Mesenchymal stem cell (in vitro differentiated cells and primary cell): ENCODE measurements at regions not wholly inside any gene's neighbourhood (a gene's known extent, or its start where the extent isn't known, plus 50 kb on each side); places are given as distances from the start of the nearest gene placed in this dataset.

Experiments used
- DNase-seq: peaks from one replicate; pipeline ENCODE4 v3.0.0-alpha.2; 2013
- H2AFZ ChIP-seq: one replicate; pipeline ENCODE4 v1.6.1; 2013; ENCODE audit warnings: low read depth, mild to moderate bottlenecking, control low read depth, inconsistent platforms, low read length, moderate library complexity
- H2AK5ac ChIP-seq: 2 replicates; pipeline ENCODE4 v1.6.1; 2013; ENCODE audit warnings: low read length, moderate library complexity, mild to moderate bottlenecking, inconsistent platforms; ENCODE audit not compliant: severe bottlenecking
- H2BK120ac ChIP-seq: one replicate; pipeline ENCODE4 v1.6.1; 2013; ENCODE audit warnings: low read depth, mild to moderate bottlenecking, inconsistent platforms, low read length, moderate library complexity
- H2BK12ac ChIP-seq, 2 experiments: one replicate each; pipeline ENCODE4 v1.6.1; 2013; ENCODE audit warnings: inconsistent platforms in 2 of 2, low read length in 2 of 2, mild to moderate bottlenecking in 2 of 2, moderate library complexity in 2 of 2, control low read depth in 1 of 2
- H2BK15ac ChIP-seq: one replicate; pipeline ENCODE4 v1.6.1; 2013; ENCODE audit warnings: mild to moderate bottlenecking, low read depth, inconsistent platforms; ENCODE audit not compliant: poor library complexity, severe bottlenecking
- H2BK5ac ChIP-seq: 2 replicates; pipeline ENCODE4 v1.6.1; 2013; ENCODE audit warnings: low read depth, mild to moderate bottlenecking, low read length, control low read depth, inconsistent platforms; ENCODE audit not compliant: poor library complexity, severe bottlenecking
- H3K14ac ChIP-seq, 2 experiments: one replicate each; pipeline ENCODE4 v1.6.1; 2013; ENCODE audit warnings: inconsistent platforms in 2 of 2, low read length in 2 of 2, control low read depth in 1 of 2, mild to moderate bottlenecking in 1 of 2, moderate library complexity in 1 of 2
- H3K18ac ChIP-seq, 2 experiments: one replicate each; pipeline ENCODE4 v1.6.1; 2013; ENCODE audit warnings: inconsistent platforms in 2 of 2, low read length in 2 of 2, control low read depth in 1 of 2, low read depth in 1 of 2, mild to moderate bottlenecking in 1 of 2
- H3K23ac ChIP-seq, 2 experiments: one replicate each; pipeline ENCODE4 v1.6.1; 2013; ENCODE audit warnings: inconsistent platforms in 2 of 2, low read length in 2 of 2, mild to moderate bottlenecking in 2 of 2, moderate library complexity in 2 of 2, control low read depth in 1 of 2
- H3K27ac ChIP-seq: 2 replicates; pipeline ENCODE4 v1.5.1; 2013; ENCODE audit warnings: mild to moderate bottlenecking, moderate library complexity, low read length, control low read depth, inconsistent platforms; ENCODE audit not compliant: poor library complexity, severe bottlenecking
- H3K27me3 ChIP-seq, 2 experiments: 2 replicates each; pipeline versions ENCODE4 v1.6.1 to v1.7.0; 2013; ENCODE audit warnings: low read length in 2 of 2, mild to moderate bottlenecking in 2 of 2, moderate library complexity in 2 of 2, control low read depth in 1 of 2, inconsistent platforms in 1 of 2; ENCODE audit not compliant: control insufficient read depth in 1 of 2, insufficient read depth in 1 of 2
- H3K36me3 ChIP-seq, 2 experiments: 2 replicates each; pipeline versions ENCODE4 v1.6.1 to v1.7.0; 2013; ENCODE audit warnings: low read length in 2 of 2, control low read depth in 1 of 2, inconsistent platforms in 1 of 2, low read depth in 1 of 2, mild to moderate bottlenecking in 1 of 2; ENCODE audit not compliant: insufficient read depth in 2 of 2, control insufficient read depth in 1 of 2
- H3K4ac ChIP-seq, 2 experiments: one replicate each; pipeline ENCODE4 v1.6.1; 2013; ENCODE audit warnings: inconsistent platforms in 2 of 2, low read length in 2 of 2, mild to moderate bottlenecking in 2 of 2, moderate library complexity in 2 of 2, control low read depth in 1 of 2, low read depth in 1 of 2
- H3K4me1 ChIP-seq: 2 replicates; pipeline ENCODE4 v1.6.1; 2013; ENCODE audit warnings: low read depth, low read length, control low read depth; ENCODE audit not compliant: control insufficient read depth, insufficient read depth
- H3K4me2 ChIP-seq: 2 replicates; pipeline ENCODE4 v1.6.1; 2013; ENCODE audit warnings: low read length, mild to moderate bottlenecking, inconsistent platforms; ENCODE audit not compliant: poor library complexity, severe bottlenecking
- H3K4me3 ChIP-seq, 2 experiments: 2 replicates each; pipeline versions ENCODE4 v1.5.1 to v1.7.0; 2013; ENCODE audit warnings: low read length in 2 of 2, mild to moderate bottlenecking in 2 of 2, control low read depth in 1 of 2, low read depth in 1 of 2; ENCODE audit not compliant: insufficient read depth in 1 of 2
- H3K79me1 ChIP-seq: replicated peaks from 2 replicates; pipeline ENCODE4 v1.6.1; 2013; ENCODE audit warnings: mild to moderate bottlenecking, control low read depth, low read length, inconsistent platforms; ENCODE audit not compliant: poor library complexity, severe bottlenecking
- H3K9ac ChIP-seq: 2 replicates; pipeline ENCODE4 v1.7.0; 2013; ENCODE audit warnings: mild to moderate bottlenecking, low read length, moderate library complexity
- H3K9me3 ChIP-seq: 2 replicates; pipeline ENCODE4 v1.7.0; 2013; ENCODE audit warnings: mild to moderate bottlenecking, low read length; ENCODE audit not compliant: control insufficient read depth
- H4K8ac ChIP-seq: one replicate; pipeline ENCODE4 v1.6.1; 2013; ENCODE audit warnings: inconsistent platforms, mild to moderate bottlenecking, low read length, moderate library complexity
- H4K91ac ChIP-seq: one replicate; pipeline ENCODE4 v1.6.1; 2013; ENCODE audit warnings: mild to moderate bottlenecking, low read length, inconsistent platforms
- whole genome bisulfite sequencing: methylation state at CpG from one replicate; pipeline ENCODE4 v1.1.7; 2013; ENCODE audit warnings: mixed read lengths; 5-methylcytosine and 5-hydroxymethylcytosine counted together

DNA sequence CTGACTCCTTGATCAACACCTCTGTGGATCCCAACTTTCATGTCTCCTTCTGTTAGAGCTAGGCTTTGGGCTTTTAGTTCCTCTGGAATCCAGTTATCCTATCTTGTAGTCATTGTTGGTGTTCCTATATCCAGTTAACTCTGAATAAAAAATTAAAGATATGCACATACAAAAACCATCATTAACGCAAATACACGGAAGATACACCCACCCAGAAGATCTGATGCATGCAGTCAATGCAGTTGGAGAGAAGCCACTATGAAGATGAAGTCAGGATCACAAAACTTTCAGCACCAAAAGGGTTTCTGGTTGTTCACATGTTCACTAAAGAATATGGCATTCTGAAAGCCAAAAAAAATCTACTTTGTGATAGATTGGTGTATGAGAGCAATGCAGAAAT, 123.6 kb upstream of the LHX8 start:
- Histone ChIP-seq H2BK15ac (no peak overlapping the region), H3K36me3 (no peaks in the 10 kb centered on the region), H4K8ac (no peak overlapping the region), H3K9me3 (no peaks in the 10 kb centered on the region), H3K4me3 (no peak overlapping the region), H4K91ac (no peak overlapping the region), H3K4me1 (no peaks in the 10 kb centered on the region), H3K27me3 (no peaks in the 10 kb centered on the region), H2AK5ac (no peak overlapping the region), H2BK120ac (no peak overlapping the region), H3K27ac (no peak overlapping the region), H2BK12ac (no peak overlapping the region), H2BK5ac (no peak overlapping the region), H3K79me1 (no peaks in the 10 kb centered on the region), H3K23ac (no peak overlapping the region), H3K14ac (no peak overlapping the region), H3K4me2 (no peak overlapping the region), H2AFZ (no peak overlapping the region), H3K9ac (no peak overlapping the region), H3K18ac (no peak overlapping the region), H3K4ac (no peak overlapping the region)
- 58% methylated on average over 2 of the region's 2 CpGs for WGBS
- no peak for DNase-seq

DNA sequence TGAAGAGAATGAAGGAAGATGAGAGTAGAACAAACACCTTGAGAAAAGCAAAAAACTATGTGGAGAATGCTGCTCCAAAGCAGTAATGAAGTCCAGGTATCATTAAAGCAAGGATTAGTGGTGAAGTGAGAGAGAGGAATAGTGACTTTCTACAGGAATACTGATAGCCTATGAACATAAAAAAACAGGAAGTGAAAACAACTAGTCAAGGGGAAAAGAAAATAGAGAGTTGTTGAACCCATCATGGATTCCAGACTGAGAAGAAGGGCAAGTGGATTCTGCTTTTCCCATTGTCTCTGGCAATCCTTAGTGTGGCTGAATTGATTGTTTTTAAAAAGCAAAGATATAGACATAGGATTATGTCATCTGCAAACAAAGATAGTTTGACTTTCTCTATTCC, 119.9 kb upstream of the LHX8 start:
- no peak for DNase-seq
- no peak overlapping the region for H3K27ac ChIP-seq

DNA sequence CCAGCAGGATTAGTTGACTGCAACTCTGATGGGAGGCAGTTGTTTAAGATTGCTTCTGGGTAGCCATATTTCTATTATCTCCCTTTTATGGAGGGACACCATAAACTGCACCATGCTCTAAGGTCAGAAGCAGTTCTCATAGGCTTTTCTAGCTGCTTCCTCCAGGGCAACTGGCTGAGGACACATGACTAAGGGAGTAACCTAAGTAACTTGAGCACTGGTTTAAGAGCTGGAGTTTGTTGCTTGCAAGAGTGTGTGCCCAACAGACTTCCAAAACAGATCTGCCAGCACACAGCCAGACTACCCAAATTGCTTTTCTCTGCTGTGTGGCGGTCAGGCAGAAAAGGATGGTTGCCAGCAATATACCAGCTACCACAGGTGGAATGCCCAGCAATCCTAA, 111.2 kb upstream of the LHX8 start:
- no peak overlapping the region for H2BK5ac ChIP-seq
- no peak overlapping the region for H3K4me3 ChIP-seq
- H3K14ac ChIP-seq, result no peak overlapping the region
- H3K9ac ChIP-seq, result no peak overlapping the region
- no peak overlapping the region for H4K91ac ChIP-seq
- no peak for DNase-seq
- H3K27me3 ChIP-seq, result no peaks in the 10 kb centered on the region
- peaks cover 14% of the 10 kb centered on the region for H3K9me3 ChIP-seq
- H2BK12ac ChIP-seq, result no peak overlapping the region
- no peak overlapping the region for H2AFZ ChIP-seq
- no peak overlapping the region for H3K4me2 ChIP-seq
- H2AK5ac ChIP-seq, result no peak overlapping the region
- no peak overlapping the region for H2BK120ac ChIP-seq
- H3K79me1 ChIP-seq, result no peaks in the 10 kb centered on the region
- H3K27ac ChIP-seq, result no peak overlapping the region
- WGBS, result 80% methylated on average over 1 of the region's 1 CpG
- no peak overlapping the region for H3K23ac ChIP-seq
- no peak overlapping the region for H3K4ac ChIP-seq
- no peak overlapping the region for H2BK15ac ChIP-seq
- no peaks in the 10 kb centered on the region for H3K4me1 ChIP-seq
- no peaks in the 10 kb centered on the region for H3K36me3 ChIP-seq
- H3K18ac ChIP-seq, result no peak overlapping the region
- H4K8ac ChIP-seq, result no peak overlapping the region

More for the DNA sequence above, 119.9 kb upstream of the LHX8 start:
- Histone ChIP-seq H2BK5ac (no peak overlapping the region), H2AFZ (no peak overlapping the region), H4K91ac (no peak overlapping the region), H2BK12ac (no peak overlapping the region), H3K18ac (no peak overlapping the region), H2BK120ac (no peak overlapping the region), H3K4me2 (no peak overlapping the region), H3K4me3 (no peak overlapping the region), H3K4me1 (no peaks in the 10 kb centered on the region), H3K79me1 (no peaks in the 10 kb centered on the region), H3K4ac (no peak overlapping the region), H2AK5ac (no peak overlapping the region), H3K23ac (no peak overlapping the region), H4K8ac (no peak overlapping the region), H2BK15ac (no peak overlapping the region), H3K36me3 (no peaks in the 10 kb centered on the region), H3K9ac (no peak overlapping the region), H3K14ac (no peak overlapping the region), H3K27me3 (no peaks in the 10 kb centered on the region), H3K9me3 (no peaks in the 10 kb centered on the region)

DNA sequence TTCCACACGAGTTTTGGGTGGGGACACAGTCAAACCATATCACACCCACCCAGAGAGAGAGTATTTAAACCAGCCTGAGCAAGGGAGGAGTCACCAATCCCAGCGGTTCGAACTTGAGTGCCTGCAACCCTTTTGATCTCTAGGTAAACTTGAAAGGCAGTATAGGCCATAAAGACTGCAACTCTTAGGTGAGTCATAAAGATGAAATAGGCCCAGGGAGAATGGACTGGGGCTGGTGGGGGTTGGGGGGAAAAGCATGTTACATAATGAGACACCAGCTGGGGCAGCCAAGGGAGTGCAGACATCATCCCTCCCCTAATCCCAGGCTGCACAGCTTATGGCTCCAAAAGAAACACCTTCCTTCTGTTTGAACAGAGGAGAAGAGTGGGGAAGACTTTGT, 99.8 kb upstream of the LHX8 start:
- no peak overlapping the region for H3K27ac ChIP-seq
- peaks cover 26% of the 10 kb centered on the region for H3K9me3 ChIP-seq
- H2BK120ac ChIP-seq, result no peak overlapping the region
- no peaks in the 10 kb centered on the region for H3K4me1 ChIP-seq
- H2AK5ac ChIP-seq, result no peak overlapping the region
- no peak overlapping the region for H3K23ac ChIP-seq
- H3K18ac ChIP-seq, result no peak overlapping the region
- H3K4me3 ChIP-seq, result no peak overlapping the region
- no peaks in the 10 kb centered on the region for H3K79me1 ChIP-seq
- no peak overlapping the region for H4K91ac ChIP-seq
- no peak overlapping the region for H2BK15ac ChIP-seq
- H3K14ac ChIP-seq, result no peak overlapping the region
- WGBS, result 56% methylated on average over 3 of the region's 3 CpGs
- H3K36me3 ChIP-seq, result no peaks in the 10 kb centered on the region
- H3K4ac ChIP-seq, result no peak overlapping the region
- no peak overlapping the region for H2BK5ac ChIP-seq
- no peak overlapping the region for H4K8ac ChIP-seq
- no peak overlapping the region for H3K4me2 ChIP-seq
- DNase-seq, result no peak
- H3K27me3 ChIP-seq, result no peaks in the 10 kb centered on the region
- H2AFZ ChIP-seq, result no peak overlapping the region
- no peak overlapping the region for H3K9ac ChIP-seq
- no peak overlapping the region for H2BK12ac ChIP-seq
